SH-SY5Y (cell line): ENCODE measurements at regions not wholly inside any gene's neighbourhood (a gene's known extent, or its start where the extent isn't known, plus 50 kb on each side); places are given as distances from the start of the nearest gene placed in this dataset.

Source experiments
- GATA2 ChIP-seq: IDR thresholded peaks from 2 replicates; pipeline ENCODE4 v1.6.1; 2011; ENCODE audit warnings: mild to moderate bottlenecking, low read depth, low read length
- GATA3 ChIP-seq: IDR thresholded peaks from 2 replicates; pipeline ENCODE4 v1.6.1; 2011; ENCODE audit warnings: low read depth, mild to moderate bottlenecking, low read length, moderate library complexity

GRCh38 chr4:125111323-125111722 is 203.4 kb upstream of the FAT4 start:
- TF ChIP-seq GATA2 (no peak), GATA3 (no peak)

GRCh38 chr4:125105561-125105960 is 209.2 kb upstream of the FAT4 start:
- TF ChIP-seq GATA2, result no peak
- no peak for TF ChIP-seq GATA3

GRCh38 chr4:125104616-125105015 is 210.1 kb upstream of the FAT4 start:
- TF ChIP-seq GATA3, result no peak
- TF ChIP-seq GATA2, result no peak

GRCh38 chr4:125101719-125102118 is 213.0 kb upstream of the FAT4 start:
- no peak for TF ChIP-seq GATA2
- TF ChIP-seq GATA3, result no peak

GRCh38 chr4:125097729-125098128 is 217.0 kb upstream of the FAT4 start:
- TF ChIP-seq GATA3 (no peak), GATA2 (no peak)

- TF ChIP-seq GATA2, result no peak
- TF ChIP-seq GATA3, result no peak
Measured at GRCh38 chr4:125096662-125097061, 218.1 kb upstream of the FAT4 start.

- no peak for TF ChIP-seq GATA2
- no peak for TF ChIP-seq GATA3
Measured at GRCh38 chr4:125091541-125091940, 223.2 kb upstream of the FAT4 start.

- no peak for TF ChIP-seq GATA2
- TF ChIP-seq GATA3, result no peak
Measured at GRCh38 chr4:125091101-125091500, 223.7 kb upstream of the FAT4 start.

- TF ChIP-seq GATA3 (no peak), GATA2 (no peak)
Measured at GRCh38 chr4:125084608-125085007, 230.1 kb upstream of the FAT4 start.

GRCh38 chr4:125082729-125083417 is 231.9 kb upstream of the FAT4 start:
- TF ChIP-seq GATA3, result no peak
- TF ChIP-seq GATA2, result no peak

GRCh38 chr4:125072269-125072668 is 242.5 kb upstream of the FAT4 start:
- TF ChIP-seq GATA3 (no peak), GATA2 (no peak)

GRCh38 chr4:125070861-125071260 is 243.9 kb upstream of the FAT4 start:
- TF ChIP-seq GATA3 (no peak), GATA2 (no peak)

- no peak for TF ChIP-seq GATA3
- TF ChIP-seq GATA2, result no peak
Measured at GRCh38 chr4:125062115-125063050, 252.4 kb upstream of the FAT4 start.

- no peak for TF ChIP-seq GATA2
- no peak for TF ChIP-seq GATA3
Measured at GRCh38 chr4:125060376-125060775, 254.4 kb upstream of the FAT4 start.

- TF ChIP-seq GATA2, result no peak
- no peak for TF ChIP-seq GATA3
Measured at GRCh38 chr4:125049711-125050110, 265.0 kb upstream of the FAT4 start.
